Neural cell (in vitro differentiated cells): ENCODE measurements at regions not wholly inside any gene's neighbourhood (a gene's known extent, or its start where the extent isn't known, plus 50 kb on each side); places are given as distances from the start of the nearest gene placed in this dataset.

Experiments used
- H2AFZ ChIP-seq: fragments of 200-600, 300-800 bp; sonication (generic), shearing (Covaris generic); 2 replicates; pipeline ENCODE4 v1.6.0; 2014; ENCODE audit warnings: low read depth, mild to moderate bottlenecking, antibody characterized with exemption, low read length, moderate library complexity
- H3F3A ChIP-seq: fragments of 200-600 bp; shearing (Covaris generic); 2 replicates; pipeline ENCODE4 v1.6.1; 2016; ENCODE audit warnings: mild to moderate bottlenecking, moderate library complexity, mixed read lengths, antibody characterized with exemption, low read length; ENCODE audit not compliant: insufficient read depth, poor library complexity, severe bottlenecking
- H3K27ac ChIP-seq: fragments of 200-600, 300-800 bp; sonication (generic), shearing (Covaris generic); 2 replicates; pipeline ENCODE4 v1.5.1; 2014; ENCODE audit warnings: mild to moderate bottlenecking, low read length, moderate library complexity
- H3K27me3 ChIP-seq: fragments of 300-800, 200-600 bp; sonication (generic), shearing (Covaris generic); 2 replicates; pipeline ENCODE4 v1.6.0; 2014; ENCODE audit warnings: mild to moderate bottlenecking, low read depth, low read length, moderate library complexity; ENCODE audit not compliant: insufficient read depth
- H3K36me3 ChIP-seq: fragments of 300-800, 200-600 bp; sonication (generic), shearing (Covaris generic); 2 replicates; pipeline ENCODE4 v1.5.1; 2014; ENCODE audit warnings: mild to moderate bottlenecking, antibody characterized with exemption, low read length, moderate library complexity; ENCODE audit not compliant: insufficient read depth
- H3K4me2 ChIP-seq: fragments of 300-800, 200-600 bp; sonication (generic), shearing (Covaris generic); 2 replicates; pipeline ENCODE4 v1.6.0; 2014; ENCODE audit warnings: mild to moderate bottlenecking, low read length
- H3K4me3 ChIP-seq: fragments of 300-800, 200-600 bp; sonication (generic), shearing (Covaris generic); 2 replicates; pipeline ENCODE4 v1.5.1; 2014; ENCODE audit warnings: mild to moderate bottlenecking, low read length, moderate library complexity
- H3K79me2 ChIP-seq: fragments of 200-600 bp; shearing (Covaris generic); replicated peaks from 2 replicates; pipeline ENCODE4 v1.6.0; 2014; ENCODE audit warnings: mild to moderate bottlenecking, low read length, moderate library complexity; ENCODE audit not compliant: insufficient read depth
- H3K9ac ChIP-seq: fragments of 300-800, 200-600 bp; sonication (generic), shearing (Covaris generic); 2 replicates; pipeline ENCODE4 v1.6.1; 2016; ENCODE audit warnings: mild to moderate bottlenecking, low read length, mixed read lengths
- H3K9me2 ChIP-seq: fragments of 200-600 bp; shearing (Covaris generic); 2 replicates; pipeline ENCODE4 v1.6.1; 2016; ENCODE audit warnings: mild to moderate bottlenecking, low read length, mixed read lengths; ENCODE audit not compliant: insufficient read depth
- H3K9me3 ChIP-seq: fragments of 200-600, 300-800 bp; sonication (generic), shearing (Covaris generic); 2 replicates; pipeline ENCODE4 v1.6.1; 2016; ENCODE audit warnings: mild to moderate bottlenecking, mixed run types, low read length, moderate library complexity, mixed read lengths
- H4K20me1 ChIP-seq: fragments of 200-600 bp; shearing (Covaris generic); 2 replicates; pipeline ENCODE4 v1.6.1; 2016; ENCODE audit warnings: mild to moderate bottlenecking, mixed run types; ENCODE audit not compliant: insufficient read depth
- EP300 ChIP-seq: fragments of 450-650 bp; conservative IDR thresholded peaks from 2 replicates; pipeline ENCODE4 v1.6.1; 2014; ENCODE audit warnings: antibody characterized with exemption, mild to moderate bottlenecking, moderate library complexity; ENCODE audit not compliant: poor library complexity, severe bottlenecking
- EZH2 ChIP-seq: fragments of 200-600, 300-800 bp; shearing (Covaris generic), sonication (generic); IDR thresholded peaks from 2 replicates; pipeline ENCODE4 v1.6.1; 2014; ENCODE audit warnings: antibody characterized with exemption, low read length, borderline replicate concordance, mild to moderate bottlenecking; ENCODE audit not compliant: insufficient read depth, poor library complexity, severe bottlenecking
- MXI1 ChIP-seq: fragments of 450-650 bp; conservative IDR thresholded peaks from 2 replicates; pipeline ENCODE4 v1.6.1; 2014; ENCODE audit warnings: antibody characterized with exemption, mild to moderate bottlenecking; ENCODE audit not compliant: poor library complexity, severe bottlenecking
- POLR2AphosphoS5 ChIP-seq: IDR thresholded peaks from 2 replicates; pipeline ENCODE4 v1.6.1; 2012
- RAD21 ChIP-seq: fragments of 450-650 bp; conservative IDR thresholded peaks from 2 replicates; pipeline ENCODE4 v1.6.1; 2014; ENCODE audit warnings: antibody characterized with exemption, mild to moderate bottlenecking, moderate library complexity
- SMC3 ChIP-seq: fragments of 450-650 bp; conservative IDR thresholded peaks from 2 replicates; pipeline ENCODE4 v1.6.1; 2014; ENCODE audit warnings: antibody characterized with exemption, mild to moderate bottlenecking, moderate library complexity; ENCODE audit not compliant: poor library complexity
- TAF1 ChIP-seq: IDR thresholded peaks from 2 replicates; pipeline ENCODE4 v1.6.1; 2012; ENCODE audit warnings: low read depth
- TF ChIP-seq, protein P1 (sequence below): fragments of 450-650 bp; IDR thresholded peaks from 2 replicates; pipeline ENCODE4 v1.5.1; 2014; ENCODE audit warnings: antibody characterized with exemption, mild to moderate bottlenecking, moderate library complexity; ENCODE audit not compliant: poor library complexity, severe bottlenecking
- TF ChIP-seq, protein P2 (sequence below): IDR thresholded peaks from 2 replicates; pipeline ENCODE4 v1.6.1; 2012; ENCODE audit warnings: borderline replicate concordance

DNA sequence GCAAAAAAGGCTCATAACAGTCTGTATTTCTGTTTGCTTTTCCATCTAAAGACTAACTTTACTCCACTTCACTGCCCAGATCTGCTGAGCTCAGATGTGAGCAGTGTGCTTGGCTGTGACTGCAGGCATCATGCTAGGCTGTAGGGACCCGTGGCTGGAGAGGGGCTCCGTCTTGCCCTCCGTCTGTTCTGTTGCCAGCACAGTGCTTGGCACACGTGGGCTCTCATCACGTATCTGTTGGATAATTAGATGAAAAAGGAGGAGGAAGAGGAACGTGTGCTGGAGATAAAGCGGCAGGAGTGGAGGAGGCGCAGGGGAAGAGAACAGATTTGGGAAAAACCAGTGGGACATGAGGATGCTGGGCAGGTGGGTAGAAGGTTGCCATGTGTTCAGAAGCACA is 57.6 kb upstream of the IER3 start:
- Histone ChIP-seq H3K4me3 (no peak overlapping the region), H3K9me2 (no peaks in the 10 kb centered on the region), H3K79me2 (no peaks in the 10 kb centered on the region), H4K20me1 (no peaks in the 10 kb centered on the region), H2AFZ (no peak overlapping the region), H3K4me2 (no peak overlapping the region), H3K27me3 (no peaks in the 10 kb centered on the region), H3K27ac (no peak overlapping the region), H3F3A (no peaks in the 10 kb centered on the region), H3K9ac (no peak overlapping the region), H3K36me3 (no peaks in the 10 kb centered on the region), H3K9me3 (no peaks in the 10 kb centered on the region)
- TF ChIP-seq POLR2AphosphoS5 (no peak), EZH2 (no peak), TAF1 (no peak), MXI1 (no peak)
- TF ChIP-seq, protein P1, sequence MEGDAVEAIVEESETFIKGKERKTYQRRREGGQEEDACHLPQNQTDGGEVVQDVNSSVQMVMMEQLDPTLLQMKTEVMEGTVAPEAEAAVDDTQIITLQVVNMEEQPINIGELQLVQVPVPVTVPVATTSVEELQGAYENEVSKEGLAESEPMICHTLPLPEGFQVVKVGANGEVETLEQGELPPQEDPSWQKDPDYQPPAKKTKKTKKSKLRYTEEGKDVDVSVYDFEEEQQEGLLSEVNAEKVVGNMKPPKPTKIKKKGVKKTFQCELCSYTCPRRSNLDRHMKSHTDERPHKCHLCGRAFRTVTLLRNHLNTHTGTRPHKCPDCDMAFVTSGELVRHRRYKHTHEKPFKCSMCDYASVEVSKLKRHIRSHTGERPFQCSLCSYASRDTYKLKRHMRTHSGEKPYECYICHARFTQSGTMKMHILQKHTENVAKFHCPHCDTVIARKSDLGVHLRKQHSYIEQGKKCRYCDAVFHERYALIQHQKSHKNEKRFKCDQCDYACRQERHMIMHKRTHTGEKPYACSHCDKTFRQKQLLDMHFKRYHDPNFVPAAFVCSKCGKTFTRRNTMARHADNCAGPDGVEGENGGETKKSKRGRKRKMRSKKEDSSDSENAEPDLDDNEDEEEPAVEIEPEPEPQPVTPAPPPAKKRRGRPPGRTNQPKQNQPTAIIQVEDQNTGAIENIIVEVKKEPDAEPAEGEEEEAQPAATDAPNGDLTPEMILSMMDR: no peak

DNA sequence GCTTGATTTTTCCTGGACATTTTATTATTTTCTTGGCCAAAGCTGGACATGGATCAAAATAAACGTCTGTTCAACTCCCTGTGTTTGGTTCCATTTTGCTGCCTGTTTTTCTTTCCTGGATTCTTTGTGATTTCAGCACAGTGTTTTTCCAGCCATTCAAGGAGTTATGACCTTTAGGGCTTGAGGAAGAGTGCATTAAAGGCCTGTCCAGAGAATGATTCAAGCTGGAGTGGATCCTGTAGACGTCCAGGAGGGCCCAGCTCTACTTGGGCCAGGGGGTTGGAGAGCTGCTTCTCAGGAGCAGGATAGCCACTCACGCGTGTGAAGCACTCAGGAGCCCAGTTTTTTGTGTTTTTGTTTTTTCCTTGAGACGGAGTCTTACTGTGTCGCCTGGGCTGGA is 56.5 kb upstream of the IER3 start:
- no peak overlapping the region for H2AFZ ChIP-seq
- H3K27ac ChIP-seq: no peak overlapping the region
- H3K27me3 ChIP-seq: no peaks in the 10 kb centered on the region

More for the DNA sequence above, 56.5 kb upstream of the IER3 start:
- Histone ChIP-seq H3K79me2 (no peaks in the 10 kb centered on the region), H3K4me2 (no peak overlapping the region), H3K9me2 (no peaks in the 10 kb centered on the region), H3F3A (no peaks in the 10 kb centered on the region), H3K9me3 (no peaks in the 10 kb centered on the region), H3K4me3 (no peak overlapping the region), H3K9ac (no peak overlapping the region), H4K20me1 (no peaks in the 10 kb centered on the region), H3K36me3 (no peaks in the 10 kb centered on the region)
- no peak for TF ChIP-seq TAF1
- no peak for TF ChIP-seq EZH2
- TF ChIP-seq, protein P1: no peak
- TF ChIP-seq, protein P2, sequence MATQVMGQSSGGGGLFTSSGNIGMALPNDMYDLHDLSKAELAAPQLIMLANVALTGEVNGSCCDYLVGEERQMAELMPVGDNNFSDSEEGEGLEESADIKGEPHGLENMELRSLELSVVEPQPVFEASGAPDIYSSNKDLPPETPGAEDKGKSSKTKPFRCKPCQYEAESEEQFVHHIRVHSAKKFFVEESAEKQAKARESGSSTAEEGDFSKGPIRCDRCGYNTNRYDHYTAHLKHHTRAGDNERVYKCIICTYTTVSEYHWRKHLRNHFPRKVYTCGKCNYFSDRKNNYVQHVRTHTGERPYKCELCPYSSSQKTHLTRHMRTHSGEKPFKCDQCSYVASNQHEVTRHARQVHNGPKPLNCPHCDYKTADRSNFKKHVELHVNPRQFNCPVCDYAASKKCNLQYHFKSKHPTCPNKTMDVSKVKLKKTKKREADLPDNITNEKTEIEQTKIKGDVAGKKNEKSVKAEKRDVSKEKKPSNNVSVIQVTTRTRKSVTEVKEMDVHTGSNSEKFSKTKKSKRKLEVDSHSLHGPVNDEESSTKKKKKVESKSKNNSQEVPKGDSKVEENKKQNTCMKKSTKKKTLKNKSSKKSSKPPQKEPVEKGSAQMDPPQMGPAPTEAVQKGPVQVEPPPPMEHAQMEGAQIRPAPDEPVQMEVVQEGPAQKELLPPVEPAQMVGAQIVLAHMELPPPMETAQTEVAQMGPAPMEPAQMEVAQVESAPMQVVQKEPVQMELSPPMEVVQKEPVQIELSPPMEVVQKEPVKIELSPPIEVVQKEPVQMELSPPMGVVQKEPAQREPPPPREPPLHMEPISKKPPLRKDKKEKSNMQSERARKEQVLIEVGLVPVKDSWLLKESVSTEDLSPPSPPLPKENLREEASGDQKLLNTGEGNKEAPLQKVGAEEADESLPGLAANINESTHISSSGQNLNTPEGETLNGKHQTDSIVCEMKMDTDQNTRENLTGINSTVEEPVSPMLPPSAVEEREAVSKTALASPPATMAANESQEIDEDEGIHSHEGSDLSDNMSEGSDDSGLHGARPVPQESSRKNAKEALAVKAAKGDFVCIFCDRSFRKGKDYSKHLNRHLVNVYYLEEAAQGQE: no peak
- no peak for TF ChIP-seq RAD21
- TF ChIP-seq SMC3: no peak
- no peak for TF ChIP-seq POLR2AphosphoS5
- TF ChIP-seq MXI1: no peak
- no peak for TF ChIP-seq EP300
